Fibroblast of skin of abdomen (primary cell): ENCODE measurements at regions not wholly inside any gene's neighbourhood (a gene's known extent, or its start where the extent isn't known, plus 50 kb on each side); places are given as distances from the start of the nearest gene placed in this dataset.

Experiments
- DNase-seq: peaks from one replicate; pipeline ENCODE4 v3.0.0-alpha.2; 2013

- no peak for DNase-seq
These were observed 222.7 kb downstream of the EFHB start for GRCh38 chr3:19711160-19711782.

- peak; percentile 1 for DNase-seq
These were observed 231.5 kb downstream of the EFHB start for GRCh38 chr3:19702416-19703078.

- no peak for DNase-seq
These were observed 245.2 kb downstream of the EFHB start for GRCh38 chr3:19688767-19689166.

GRCh38 chr3:19668163-19668562 lies 265.9 kb downstream of the EFHB start:
- no peak for DNase-seq

- DNase-seq, result no peak
These were observed 271.5 kb downstream of the EFHB start for GRCh38 chr3:19662486-19662885.

- DNase-seq, result no peak
These were observed 281.7 kb downstream of the EFHB start for GRCh38 chr3:19652336-19652735.

- no peak for DNase-seq
These were observed 288.9 kb downstream of the EFHB start for GRCh38 chr3:19645093-19645492.

GRCh38 chr3:19644405-19644804 lies 289.6 kb downstream of the EFHB start:
- no peak for DNase-seq

- no peak for DNase-seq
These were observed 292.6 kb downstream of the EFHB start for GRCh38 chr3:19641408-19641807.

- DNase-seq, result no peak
These were observed 301.6 kb downstream of the EFHB start for GRCh38 chr3:19632099-19633074.

GRCh38 chr3:19598870-19599269 lies 335.1 kb downstream of the EFHB start:
- DNase-seq, result no peak

GRCh38 chr3:19596408-19596807 lies 337.6 kb downstream of the EFHB start:
- DNase-seq, result no peak

GRCh38 chr3:19595884-19596283 lies 338.1 kb downstream of the EFHB start:
- DNase-seq, result no peak
